Vagina (tissue), 2 donors: ENCODE measurements at regions not wholly inside any gene's neighbourhood (a gene's known extent, or its start where the extent isn't known, plus 50 kb on each side); places are given as distances from the start of the nearest gene placed in this dataset.

Experiments used
- POLR2A ChIP-seq, 2 donors: fragments of 450-650 bp; IDR thresholded peaks; one replicate each; pipeline ENCODE4 v1.6.1; 2017; ENCODE audit warnings: antibody characterized with exemption in 2 of 2, mild to moderate bottlenecking in 2 of 2, moderate library complexity in 2 of 2
- TF ChIP-seq, protein P1 (sequence below), 3 experiments: fragments of 450-650 bp in 2 of 3; fragments of 200-600 bp in 1 of 3; sonication (generic) in 1 of 3; IDR thresholded peaks; one replicate each; pipeline ENCODE4 v1.5.1; 2017 to 2019; ENCODE audit warnings: antibody characterized with exemption in 3 of 3, mild to moderate bottlenecking in 2 of 3, moderate library complexity in 2 of 3

DNA sequence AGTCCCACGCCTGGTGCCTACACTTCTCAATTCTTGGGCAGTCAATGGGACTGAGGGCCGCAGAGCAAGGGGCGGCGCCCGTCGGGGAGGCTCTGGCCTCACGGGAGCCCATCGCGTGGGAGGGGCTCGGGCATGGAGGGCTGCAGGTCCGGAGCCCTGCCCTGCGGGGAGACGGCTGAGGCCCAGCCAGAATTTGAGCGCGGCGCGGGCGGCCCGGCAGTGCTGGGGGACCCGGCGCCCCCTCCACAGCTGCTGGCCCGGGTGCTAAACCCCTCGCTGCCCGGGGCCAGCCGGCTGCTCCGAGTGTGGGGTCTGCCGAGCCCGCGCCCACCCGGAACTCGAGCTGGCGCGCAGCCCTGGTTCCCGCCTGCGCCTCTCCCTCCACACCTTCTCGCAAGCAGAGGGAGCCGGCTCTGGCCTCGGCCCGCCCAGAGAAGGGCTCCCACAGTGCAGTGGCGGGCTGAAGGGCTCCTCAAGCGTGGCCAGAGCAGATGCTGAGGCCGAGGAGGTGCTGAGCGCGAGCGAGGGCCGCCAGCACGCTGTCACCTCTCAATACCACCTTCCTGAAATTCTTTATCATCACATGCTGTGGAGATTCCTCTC, 58.5 kb downstream of the BAK1 start:
- TF ChIP-seq, protein P1, sequence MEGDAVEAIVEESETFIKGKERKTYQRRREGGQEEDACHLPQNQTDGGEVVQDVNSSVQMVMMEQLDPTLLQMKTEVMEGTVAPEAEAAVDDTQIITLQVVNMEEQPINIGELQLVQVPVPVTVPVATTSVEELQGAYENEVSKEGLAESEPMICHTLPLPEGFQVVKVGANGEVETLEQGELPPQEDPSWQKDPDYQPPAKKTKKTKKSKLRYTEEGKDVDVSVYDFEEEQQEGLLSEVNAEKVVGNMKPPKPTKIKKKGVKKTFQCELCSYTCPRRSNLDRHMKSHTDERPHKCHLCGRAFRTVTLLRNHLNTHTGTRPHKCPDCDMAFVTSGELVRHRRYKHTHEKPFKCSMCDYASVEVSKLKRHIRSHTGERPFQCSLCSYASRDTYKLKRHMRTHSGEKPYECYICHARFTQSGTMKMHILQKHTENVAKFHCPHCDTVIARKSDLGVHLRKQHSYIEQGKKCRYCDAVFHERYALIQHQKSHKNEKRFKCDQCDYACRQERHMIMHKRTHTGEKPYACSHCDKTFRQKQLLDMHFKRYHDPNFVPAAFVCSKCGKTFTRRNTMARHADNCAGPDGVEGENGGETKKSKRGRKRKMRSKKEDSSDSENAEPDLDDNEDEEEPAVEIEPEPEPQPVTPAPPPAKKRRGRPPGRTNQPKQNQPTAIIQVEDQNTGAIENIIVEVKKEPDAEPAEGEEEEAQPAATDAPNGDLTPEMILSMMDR (IDR thresholded peaks at IDR 0.05), result no peak
- no peak for TF ChIP-seq POLR2A (IDR thresholded peaks at IDR 0.05)
